Activated CD4-positive, alpha-beta T cell treated with anti-CD3 and anti-CD28 coated beads, Interleukin-2, amount 10 ng/mL, durations not matched to agents 24 days and 14 days (primary cell): ENCODE measurements at regions not wholly inside any gene's neighbourhood (a gene's known extent, or its start where the extent isn't known, plus 50 kb on each side); places are given as distances from the start of the nearest gene placed in this dataset.

Experiments used
- DNase-seq: peaks from one replicate; pipeline ENCODE4 v3.0.0; 2022
- H3K27ac Mint-ChIP-seq: one replicate; pipeline ENCODE4 v1.8.0; 2022; ENCODE audit warnings: mild to moderate bottlenecking, mixed read lengths
- H3K27me3 Mint-ChIP-seq: one replicate; pipeline ENCODE4 v1.8.0; 2022; ENCODE audit warnings: mixed read lengths
- H3K36me3 Mint-ChIP-seq: one replicate; pipeline ENCODE4 v1.8.0; 2022; ENCODE audit warnings: low read depth, mild to moderate bottlenecking, mixed read lengths
- H3K4me1 Mint-ChIP-seq: one replicate; pipeline ENCODE4 v1.8.0; 2021; ENCODE audit warnings: mixed read lengths
- H3K4me3 Mint-ChIP-seq: one replicate; pipeline ENCODE4 v1.8.0; 2022; ENCODE audit warnings: mild to moderate bottlenecking, moderate library complexity, mixed read lengths
- H3K9me3 Mint-ChIP-seq: one replicate; pipeline ENCODE4 v1.8.0; 2021; ENCODE audit warnings: mixed read lengths
- intact Hi-C: fragments of 100-400 bp; cut with micrococcal nuclease; formaldehyde crosslinking; loops from one replicate; pipeline ENCODE4 v1.15.1; 2023

DNA sequence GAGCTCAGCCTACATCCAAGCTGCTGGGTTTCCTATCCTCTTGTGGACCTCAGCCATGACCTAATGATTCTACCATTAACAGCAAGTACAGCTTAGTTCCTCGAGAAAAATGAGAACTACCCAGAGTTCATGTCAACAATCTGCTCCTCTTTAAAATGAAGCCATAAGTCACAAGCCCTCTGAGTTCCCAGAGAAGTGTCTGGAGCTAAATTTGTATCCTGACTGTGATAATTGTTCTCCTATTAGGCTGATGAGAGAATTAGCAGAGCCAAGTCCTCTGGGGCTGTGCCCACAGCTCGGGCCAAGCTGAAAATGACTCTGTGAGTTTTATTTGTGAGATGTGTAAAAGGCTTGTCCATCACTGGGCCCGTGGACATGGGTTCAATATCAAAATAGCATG is 145.1 kb upstream of the SMIM23 start:
- Mint-ChIP-seq H3K36me3 (no peaks in the 10 kb centered on the region), H3K27ac (no peak overlapping the region), H3K4me1 (no peaks in the 10 kb centered on the region), H3K4me3 (no peak overlapping the region), H3K27me3 (no peaks in the 10 kb centered on the region), H3K9me3 (no peaks in the 10 kb centered on the region)
- DNase-seq, result no peak
- intact Hi-C loops, result no loop called here

DNA sequence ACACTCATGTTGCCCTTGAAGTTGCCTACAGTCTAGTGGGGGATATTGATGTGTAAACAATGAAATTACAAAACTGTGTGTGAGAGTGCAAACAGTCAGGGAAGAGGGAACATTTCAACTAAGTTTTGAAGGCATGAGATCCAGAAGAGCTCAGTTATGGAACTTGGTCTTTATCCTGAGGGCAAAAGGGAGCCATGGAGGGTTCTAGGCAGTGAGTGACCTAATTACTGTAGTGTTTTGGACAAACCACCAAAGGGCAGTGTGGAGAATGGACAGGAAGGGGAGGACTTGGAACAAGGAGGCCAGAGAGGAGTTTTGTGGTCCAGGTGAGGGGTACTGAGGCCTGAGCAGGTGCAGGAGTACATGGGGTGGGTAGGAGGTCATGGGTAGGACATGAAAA is 143.7 kb upstream of the SMIM23 start:
- intact Hi-C loops, result no loop called here
- H3K4me3 Mint-ChIP-seq, result no peak overlapping the region
- no peaks in the 10 kb centered on the region for H3K36me3 Mint-ChIP-seq
- H3K4me1 Mint-ChIP-seq, result no peaks in the 10 kb centered on the region
- no peaks in the 10 kb centered on the region for H3K27me3 Mint-ChIP-seq
- H3K9me3 Mint-ChIP-seq, result no peaks in the 10 kb centered on the region
- no peak overlapping the region for H3K27ac Mint-ChIP-seq
- no peak for DNase-seq

DNA sequence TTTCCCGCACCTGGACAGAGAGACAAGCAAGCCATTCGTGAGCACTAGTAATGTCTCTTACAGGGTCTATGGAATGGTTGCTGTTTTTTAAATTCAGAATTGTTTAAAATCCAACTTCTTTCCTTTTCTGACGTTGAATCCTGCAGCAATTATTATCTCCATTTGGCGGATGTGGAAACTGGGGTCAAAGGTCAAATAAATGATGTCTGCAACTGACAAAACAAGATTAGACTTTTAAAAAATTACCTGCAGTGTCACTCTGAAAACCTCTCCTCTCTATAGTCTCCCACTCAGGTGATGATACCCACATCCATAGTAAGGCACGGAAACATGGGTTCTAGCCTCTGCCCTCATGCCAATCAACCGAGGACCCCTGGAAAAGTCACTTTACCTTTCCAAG is 142.7 kb upstream of the SMIM23 start:
- H3K4me3 Mint-ChIP-seq, result no peak overlapping the region
- H3K9me3 Mint-ChIP-seq, result no peaks in the 10 kb centered on the region
- H3K27ac Mint-ChIP-seq, result no peak overlapping the region
- no peaks in the 10 kb centered on the region for H3K4me1 Mint-ChIP-seq
- no peaks in the 10 kb centered on the region for H3K27me3 Mint-ChIP-seq
- intact Hi-C loops, result no loop called here
- no peak for DNase-seq
- no peaks in the 10 kb centered on the region for H3K36me3 Mint-ChIP-seq

DNA sequence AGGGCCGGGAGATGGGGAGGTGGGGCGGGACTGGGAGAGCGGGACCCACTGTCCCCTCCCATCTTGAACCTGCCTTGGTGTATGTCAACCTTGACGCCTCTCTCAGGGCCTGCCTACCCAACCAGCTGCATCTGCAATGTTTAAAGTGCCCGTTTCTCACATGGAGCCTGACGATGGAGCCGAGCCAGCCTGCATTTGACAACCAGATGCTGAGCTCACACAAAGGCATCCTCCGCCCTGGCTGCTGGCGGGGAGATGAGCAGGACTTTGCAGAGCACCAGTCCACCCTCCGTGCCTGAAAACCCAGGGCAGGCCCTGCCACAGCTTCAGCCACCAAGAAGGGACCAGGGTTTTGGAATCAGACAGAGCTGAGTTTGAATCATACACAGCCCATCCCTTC is 141.1 kb upstream of the SMIM23 start:
- Mint-ChIP-seq H3K27me3 (no peaks in the 10 kb centered on the region), H3K36me3 (no peaks in the 10 kb centered on the region), H3K9me3 (no peaks in the 10 kb centered on the region), H3K4me3 (no peak overlapping the region), H3K27ac (no peak overlapping the region), H3K4me1 (no peaks in the 10 kb centered on the region)
- intact Hi-C loops, result no loop called here
- DNase-seq, result no peak

DNA sequence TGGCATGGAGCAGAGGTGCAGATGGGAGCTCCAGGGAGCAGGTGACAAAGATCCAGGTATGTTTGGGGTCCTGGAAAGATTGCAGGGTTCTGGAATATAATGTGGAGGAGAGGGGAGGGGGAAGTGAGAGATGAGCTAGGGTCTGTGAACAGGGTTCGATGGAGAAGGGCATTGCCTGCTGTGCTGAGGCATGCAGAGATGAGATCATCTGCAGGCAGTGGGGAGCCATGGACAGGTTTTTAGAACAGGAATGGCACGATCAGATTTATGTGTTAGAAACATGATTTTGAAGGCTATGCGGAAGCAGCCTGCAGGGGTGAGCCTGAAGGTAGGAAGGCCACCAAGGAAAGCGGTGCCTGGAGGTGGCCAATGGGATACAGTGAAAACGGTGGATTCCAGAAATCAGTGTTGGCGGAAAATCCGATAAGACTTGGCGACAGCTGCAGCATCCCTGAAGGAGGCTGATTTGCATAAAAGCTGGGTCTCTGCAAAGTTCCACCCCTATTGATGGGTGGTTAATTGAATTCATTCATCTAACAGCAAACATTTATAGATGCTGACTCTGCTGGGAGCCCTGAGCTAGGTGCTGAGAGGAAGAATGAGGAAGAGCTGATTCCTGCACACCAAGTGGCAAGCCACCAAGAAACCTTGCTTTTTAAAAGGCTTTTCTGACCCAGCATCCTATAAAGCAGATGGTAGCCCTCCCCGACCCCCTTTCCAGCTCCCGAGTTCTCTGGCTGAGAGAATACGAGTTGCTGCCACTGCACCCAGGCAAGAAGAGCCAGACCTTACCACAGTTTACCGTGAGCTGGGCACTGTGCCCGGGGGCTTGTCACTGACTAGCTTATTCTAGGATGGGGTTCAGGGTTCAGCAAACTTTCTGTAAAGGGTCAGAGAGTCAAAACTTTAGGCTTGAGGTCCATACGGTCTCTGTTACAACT is 139.2 kb upstream of the SMIM23 start:
- no peaks in the 10 kb centered on the region for H3K36me3 Mint-ChIP-seq
- H3K27ac Mint-ChIP-seq, result no peak overlapping the region
- H3K4me3 Mint-ChIP-seq, result no peak overlapping the region
- H3K27me3 Mint-ChIP-seq, result no peaks in the 10 kb centered on the region
- no peaks in the 10 kb centered on the region for H3K4me1 Mint-ChIP-seq
- intact Hi-C loops, result no loop called here
- DNase-seq, result no peak
- no peaks in the 10 kb centered on the region for H3K9me3 Mint-ChIP-seq

DNA sequence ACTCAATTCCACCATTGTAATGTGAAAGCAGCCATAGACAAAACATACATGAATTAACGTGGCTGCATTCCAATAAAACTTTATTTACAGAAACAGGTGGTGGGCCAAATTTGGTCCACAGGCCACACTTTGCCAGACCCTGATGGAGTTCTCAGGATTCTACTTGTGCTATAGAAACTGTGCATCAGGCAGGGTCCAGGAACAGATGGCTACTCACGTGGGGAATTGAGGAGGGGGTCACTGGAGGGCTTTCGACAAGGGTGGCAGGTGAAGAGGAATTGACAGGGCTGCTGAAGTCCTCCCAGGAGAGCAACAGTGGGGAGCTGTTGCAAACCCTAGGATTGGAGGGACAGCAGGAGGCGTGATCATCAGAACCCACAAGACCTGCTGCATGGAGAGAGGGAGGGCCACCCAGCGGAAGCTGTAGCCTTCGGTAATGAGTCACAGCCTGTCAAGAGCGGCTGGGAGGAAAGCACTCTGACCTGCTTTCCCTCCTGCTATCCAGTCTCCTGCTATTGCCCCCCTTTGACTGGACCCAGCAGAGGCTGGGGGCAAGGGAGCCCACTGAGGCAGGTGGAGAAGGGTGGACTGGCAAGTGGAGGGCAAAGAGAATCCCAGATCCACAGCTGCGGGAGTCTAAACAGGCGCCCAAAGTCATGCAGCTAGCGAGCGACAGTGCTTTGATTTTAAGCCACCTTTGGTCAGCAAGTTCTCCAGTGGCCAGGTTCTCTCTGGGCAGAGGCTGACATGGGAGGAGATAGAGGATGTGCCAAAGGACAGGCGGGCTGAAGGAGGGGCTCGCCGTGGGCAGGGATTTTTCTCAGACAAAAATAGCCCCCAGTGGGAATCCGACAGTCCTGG is 138.3 kb upstream of the SMIM23 start:
- Mint-ChIP-seq H3K27ac (no peak overlapping the region), H3K4me1 (no peaks in the 10 kb centered on the region), H3K36me3 (no peaks in the 10 kb centered on the region)

DNA sequence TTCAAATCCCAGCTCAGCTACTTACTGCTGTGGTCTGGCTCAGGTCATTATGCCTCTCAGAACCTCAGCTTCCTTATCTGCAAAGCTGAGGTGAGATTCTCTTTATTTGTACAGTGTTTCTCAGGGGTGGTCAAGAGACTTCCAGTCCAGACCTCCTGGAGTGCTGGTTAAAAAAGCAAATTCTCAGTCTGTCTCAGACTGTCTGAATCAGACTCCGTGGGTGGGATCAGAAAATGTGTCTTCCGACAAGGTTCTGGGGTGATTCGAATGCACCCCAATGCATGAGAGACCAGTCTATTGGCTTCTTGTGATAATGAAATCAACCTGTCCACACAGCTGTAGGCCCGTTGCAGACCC is 137.7 kb upstream of the SMIM23 start:
- Mint-ChIP-seq H3K4me3 (no peak overlapping the region), H3K36me3 (no peaks in the 10 kb centered on the region), H3K27me3 (no peaks in the 10 kb centered on the region), H3K27ac (no peak overlapping the region), H3K9me3 (no peaks in the 10 kb centered on the region), H3K4me1 (no peaks in the 10 kb centered on the region)
- DNase-seq, result no peak
- intact Hi-C loops, result no loop called here

More for the DNA sequence above, 138.3 kb upstream of the SMIM23 start:
- Mint-ChIP-seq H3K27me3 (no peaks in the 10 kb centered on the region), H3K4me3 (no peak overlapping the region), H3K9me3 (no peaks in the 10 kb centered on the region)
- intact Hi-C loops, result no loop called here
- DNase-seq, result no peak

DNA sequence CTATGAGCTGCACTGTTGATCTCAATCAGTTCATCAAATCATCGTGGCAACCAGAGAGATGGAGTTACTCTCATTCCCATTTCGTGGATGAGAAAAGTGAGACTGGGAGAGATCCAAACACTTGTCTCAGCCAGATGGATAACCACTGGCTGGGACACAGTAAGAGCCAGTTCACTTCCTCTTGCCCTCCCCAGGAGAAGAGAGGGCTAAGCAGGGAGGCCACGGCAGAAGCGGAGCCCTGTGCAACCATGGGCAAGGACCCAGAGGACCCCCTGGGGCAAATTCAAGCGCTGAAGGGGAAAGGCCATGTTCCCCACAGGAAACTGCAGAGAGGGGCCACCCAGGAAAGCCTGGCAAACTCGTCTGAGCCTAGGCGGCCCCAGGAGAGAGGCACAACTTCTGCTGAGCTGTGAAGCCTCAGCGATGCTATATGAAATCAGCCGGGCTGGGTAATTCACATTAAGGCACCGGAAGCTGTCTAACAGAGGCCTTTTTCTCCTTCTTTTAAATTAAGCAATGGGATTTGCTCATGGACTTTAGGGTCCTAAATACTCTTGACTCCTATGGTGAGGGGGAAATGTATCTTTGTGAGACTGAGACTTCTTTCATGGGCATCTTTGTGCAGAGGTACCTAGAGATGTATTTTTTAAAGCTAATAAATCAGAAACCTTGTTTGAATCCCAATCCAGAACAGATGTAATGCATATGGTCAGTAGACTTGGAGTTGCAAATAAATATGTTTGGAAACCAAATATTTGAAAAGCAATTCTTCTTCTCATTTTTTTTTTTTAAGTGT is 137.1 kb upstream of the SMIM23 start:
- Mint-ChIP-seq H3K27me3 (no peaks in the 10 kb centered on the region), H3K4me1 (no peaks in the 10 kb centered on the region), H3K9me3 (no peaks in the 10 kb centered on the region), H3K36me3 (no peaks in the 10 kb centered on the region), H3K4me3 (no peak overlapping the region), H3K27ac (no peak overlapping the region)
- DNase-seq, result no peak
- intact Hi-C loops, result no loop called here

DNA sequence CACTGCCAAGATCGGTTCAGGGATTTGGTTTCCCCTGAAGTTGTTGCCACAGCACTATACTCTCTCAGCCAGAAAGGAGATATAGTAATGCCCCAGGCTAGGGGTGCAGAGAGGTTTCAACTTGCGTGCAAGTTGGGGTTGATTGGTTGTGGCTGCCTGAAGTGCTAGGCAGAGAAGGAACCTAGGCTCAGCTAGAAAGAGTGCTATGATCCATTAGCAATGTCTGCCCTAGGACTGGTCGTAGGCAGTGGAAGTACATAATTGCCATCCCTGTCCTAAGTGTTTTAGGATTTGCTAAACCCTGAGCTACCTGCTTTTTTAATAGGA is 136.6 kb upstream of the SMIM23 start:
- no peak overlapping the region for H3K4me3 Mint-ChIP-seq
- no peaks in the 10 kb centered on the region for H3K27me3 Mint-ChIP-seq
- no peaks in the 10 kb centered on the region for H3K9me3 Mint-ChIP-seq
- intact Hi-C loops, result no loop called here
- DNase-seq, result no peak
- H3K4me1 Mint-ChIP-seq, result no peaks in the 10 kb centered on the region
- H3K36me3 Mint-ChIP-seq, result no peaks in the 10 kb centered on the region
- no peak overlapping the region for H3K27ac Mint-ChIP-seq

DNA sequence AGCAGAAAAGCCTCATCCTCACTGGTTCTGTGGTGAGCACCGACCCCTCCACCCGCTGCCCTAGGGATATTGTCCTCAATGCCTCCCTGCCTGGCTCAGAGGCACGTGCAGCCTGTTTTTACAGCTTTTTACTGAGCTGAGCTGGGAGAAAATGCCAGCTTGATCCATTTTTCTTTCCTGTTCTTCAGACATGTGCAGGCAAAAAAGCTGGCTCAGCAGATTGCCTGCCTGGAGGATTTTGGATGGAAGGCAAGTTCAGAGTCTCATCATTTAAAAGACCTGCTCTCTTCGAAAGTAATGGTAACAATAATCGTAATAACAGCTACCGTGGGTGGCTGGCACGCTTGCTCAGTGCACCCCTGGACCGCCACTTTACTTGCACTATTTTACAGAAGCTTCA is 135.0 kb upstream of the SMIM23 start:
- Mint-ChIP-seq H3K27me3 (no peaks in the 10 kb centered on the region), H3K27ac (no peak overlapping the region), H3K9me3 (no peaks in the 10 kb centered on the region), H3K4me1 (no peaks in the 10 kb centered on the region), H3K4me3 (no peak overlapping the region), H3K36me3 (no peaks in the 10 kb centered on the region)
- intact Hi-C loops, result no loop called here
- DNase-seq, result no peak

DNA sequence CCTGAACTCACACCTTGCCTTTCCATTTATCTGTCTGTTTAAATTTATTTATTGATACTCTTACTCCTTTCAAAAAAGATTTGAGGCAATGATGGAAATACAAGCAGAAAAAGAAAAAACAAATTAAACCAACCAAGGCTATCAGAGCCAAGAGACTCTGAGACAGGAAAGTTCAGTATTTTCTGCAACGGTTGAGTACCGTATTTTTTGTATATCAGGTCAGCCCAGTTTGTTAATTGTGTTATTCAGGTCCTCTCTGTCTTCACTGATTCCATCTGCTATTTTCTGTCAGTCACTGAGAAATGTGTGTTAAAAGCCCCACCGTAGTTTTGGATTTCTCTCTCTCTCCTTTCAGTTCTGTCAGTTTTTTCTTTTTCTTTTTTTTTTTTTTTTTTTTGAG is 134.5 kb upstream of the SMIM23 start:
- no peak for DNase-seq
- H3K4me1 Mint-ChIP-seq, result no peaks in the 10 kb centered on the region
- H3K9me3 Mint-ChIP-seq, result no peaks in the 10 kb centered on the region
- intact Hi-C loops, result no loop called here
- no peaks in the 10 kb centered on the region for H3K27me3 Mint-ChIP-seq
- H3K4me3 Mint-ChIP-seq, result no peak overlapping the region
- H3K27ac Mint-ChIP-seq, result no peak overlapping the region
- no peaks in the 10 kb centered on the region for H3K36me3 Mint-ChIP-seq

DNA sequence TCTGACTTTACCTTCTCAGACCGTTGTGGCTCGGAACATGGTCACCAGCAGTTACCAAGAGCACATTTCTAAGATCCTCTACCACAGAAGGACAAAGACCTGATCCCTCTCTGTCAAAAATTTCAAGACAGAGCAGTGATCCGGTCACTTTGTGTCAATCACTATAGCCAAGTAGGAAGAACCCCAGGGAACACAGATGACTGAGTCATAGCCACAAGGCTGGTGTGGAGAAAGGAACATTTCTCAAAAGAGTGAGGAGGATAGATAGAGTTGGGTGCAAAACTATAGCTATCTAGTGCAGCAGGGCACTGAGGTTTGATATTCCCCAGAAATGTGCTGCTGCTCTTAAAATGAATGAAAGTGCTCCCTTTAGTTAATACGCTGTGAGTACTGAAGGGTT is 130.7 kb upstream of the SMIM23 start:
- Mint-ChIP-seq H3K36me3 (no peaks in the 10 kb centered on the region), H3K27me3 (no peaks in the 10 kb centered on the region), H3K9me3 (no peaks in the 10 kb centered on the region)

DNA sequence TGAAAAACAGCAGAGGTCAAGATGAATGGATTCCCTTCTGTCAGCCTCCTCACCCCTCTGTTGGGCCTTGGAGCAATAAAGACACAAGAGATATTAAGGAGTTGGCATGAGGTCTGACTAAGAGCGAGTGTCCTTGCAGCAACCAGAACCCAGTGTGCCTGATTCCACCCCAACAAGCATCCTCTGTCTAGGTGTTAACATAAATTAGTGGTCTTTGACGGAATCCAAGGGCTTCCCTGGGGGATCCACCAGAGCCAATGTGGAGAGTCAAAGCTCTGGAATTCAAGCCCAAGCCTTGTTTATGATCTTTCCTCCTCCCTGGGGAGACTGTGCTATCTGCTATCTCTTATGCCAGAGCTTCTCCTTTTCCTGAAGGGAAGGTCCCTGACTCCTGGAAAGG is 128.1 kb upstream of the SMIM23 start:
- Mint-ChIP-seq H3K9me3 (no peaks in the 10 kb centered on the region), H3K4me3 (no peak overlapping the region), H3K27ac (no peak overlapping the region), H3K4me1 (no peaks in the 10 kb centered on the region), H3K36me3 (no peaks in the 10 kb centered on the region), H3K27me3 (no peaks in the 10 kb centered on the region)
- intact Hi-C loops, result no loop called here
- no peak for DNase-seq

More for the DNA sequence above, 130.7 kb upstream of the SMIM23 start:
- no peak overlapping the region for H3K4me3 Mint-ChIP-seq
- no peak for DNase-seq
- H3K27ac Mint-ChIP-seq, result no peak overlapping the region
- intact Hi-C loops, result no loop called here
- no peaks in the 10 kb centered on the region for H3K4me1 Mint-ChIP-seq

DNA sequence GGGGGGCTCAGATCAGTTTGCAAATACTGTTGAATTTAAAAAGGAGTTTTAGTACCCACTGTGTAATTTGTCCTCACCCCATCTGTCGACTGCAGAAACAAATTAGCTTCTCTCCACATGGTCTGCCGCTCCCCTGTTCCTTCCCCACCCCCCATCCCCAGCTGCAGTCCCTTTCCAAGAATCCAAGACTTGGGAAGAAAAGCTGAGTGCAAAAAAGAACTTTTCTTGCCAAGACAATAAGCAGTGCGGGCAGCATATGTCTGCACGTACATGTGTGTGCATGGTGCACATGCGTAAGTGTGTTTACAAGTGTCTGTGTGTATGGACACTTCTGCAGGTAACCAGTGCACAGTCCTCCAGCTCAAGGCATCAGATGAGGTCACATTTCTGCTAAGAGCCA is 125.7 kb upstream of the SMIM23 start:
- Mint-ChIP-seq H3K27ac (no peak overlapping the region), H3K27me3 (no peaks in the 10 kb centered on the region), H3K9me3 (no peaks in the 10 kb centered on the region), H3K4me3 (no peak overlapping the region), H3K36me3 (no peaks in the 10 kb centered on the region), H3K4me1 (no peaks in the 10 kb centered on the region)
- DNase-seq, result no peak
- intact Hi-C loops, result no loop called here
